WTC11 (cell line): ENCODE measurements at regions not wholly inside any gene's neighbourhood (a gene's known extent, or its start where the extent isn't known, plus 50 kb on each side); places are given as distances from the start of the nearest gene placed in this dataset.

Experiments used
- CREB1 ChIP-seq: sonication (generic); formaldehyde crosslinking; IDR thresholded peaks from 2 replicates; pipeline ENCODE4 v1.8.0; 2023; ENCODE audit warnings: mild to moderate bottlenecking, missing genetic modification reagents
- CTCF ChIP-seq: fragments of 200-600 bp; IDR thresholded peaks from 2 replicates; pipeline ENCODE4 v1.8.0; 2022; ENCODE audit warnings: antibody characterized with exemption
- ESRRA ChIP-seq: sonication (generic); formaldehyde crosslinking; IDR thresholded peaks from 2 replicates; pipeline ENCODE4 v1.8.1; 2022; ENCODE audit warnings: mild to moderate bottlenecking, missing genetic modification reagents, borderline replicate concordance
- HMGXB4 ChIP-seq: sonication (generic); formaldehyde crosslinking; IDR thresholded peaks from 2 replicates; pipeline ENCODE4 v1.8.1; 2023; ENCODE audit warnings: mild to moderate bottlenecking, moderate library complexity, missing genetic modification reagents
- MAX ChIP-seq: sonication (generic); formaldehyde crosslinking; IDR thresholded peaks from 2 replicates; pipeline ENCODE4 v1.8.0; 2022; ENCODE audit warnings: mild to moderate bottlenecking, missing genetic modification reagents
- TF ChIP-seq, protein P1 (sequence below): sonication (generic); formaldehyde crosslinking; IDR thresholded peaks from 2 replicates; pipeline ENCODE4 v1.8.1; 2022; ENCODE audit warnings: mild to moderate bottlenecking, missing genetic modification reagents, moderate library complexity, borderline replicate concordance

DNA sequence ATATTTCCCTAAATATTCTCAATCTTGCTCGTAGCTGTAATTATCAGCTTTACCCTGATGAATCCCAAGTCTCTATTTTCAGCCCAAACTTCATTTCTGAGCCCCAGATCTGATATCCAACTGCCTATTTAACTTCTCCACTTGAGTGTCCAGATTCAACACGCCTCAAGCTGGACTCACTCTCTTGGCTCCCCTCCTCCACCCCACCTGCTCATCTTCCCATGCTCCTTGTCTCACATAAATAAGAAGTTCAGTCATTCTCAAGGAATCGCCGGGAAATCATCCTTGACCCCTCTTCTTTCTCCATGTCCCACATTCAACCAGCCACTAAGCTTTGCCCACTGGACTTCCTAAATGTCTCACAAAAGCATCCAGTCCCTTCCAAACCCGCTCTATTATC is 89.9 kb upstream of the STMND1 start:
- TF ChIP-seq CTCF (no peak), HMGXB4 (CRISPR knock-in tag) (no peak), CREB1 (CRISPR knock-in tag) (no peak), ESRRA (CRISPR knock-in tag) (no peak), MAX (CRISPR knock-in tag) (no peak)
- TF ChIP-seq, protein P1, sequence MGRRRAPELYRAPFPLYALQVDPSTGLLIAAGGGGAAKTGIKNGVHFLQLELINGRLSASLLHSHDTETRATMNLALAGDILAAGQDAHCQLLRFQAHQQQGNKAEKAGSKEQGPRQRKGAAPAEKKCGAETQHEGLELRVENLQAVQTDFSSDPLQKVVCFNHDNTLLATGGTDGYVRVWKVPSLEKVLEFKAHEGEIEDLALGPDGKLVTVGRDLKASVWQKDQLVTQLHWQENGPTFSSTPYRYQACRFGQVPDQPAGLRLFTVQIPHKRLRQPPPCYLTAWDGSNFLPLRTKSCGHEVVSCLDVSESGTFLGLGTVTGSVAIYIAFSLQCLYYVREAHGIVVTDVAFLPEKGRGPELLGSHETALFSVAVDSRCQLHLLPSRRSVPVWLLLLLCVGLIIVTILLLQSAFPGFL (CRISPR knock-in tag), result no peak
